CD4-positive, alpha-beta T cell treated with Interferon alpha-2 for 1 hour (primary cell): ENCODE measurements at regions not wholly inside any gene's neighbourhood (a gene's known extent, or its start where the extent isn't known, plus 50 kb on each side); places are given as distances from the start of the nearest gene placed in this dataset.

Source experiments
- DNase-seq, 2 donors: peaks; one replicate each; pipeline ENCODE4 v3.0.0-alpha.2; 2020 to 2022

DNA sequence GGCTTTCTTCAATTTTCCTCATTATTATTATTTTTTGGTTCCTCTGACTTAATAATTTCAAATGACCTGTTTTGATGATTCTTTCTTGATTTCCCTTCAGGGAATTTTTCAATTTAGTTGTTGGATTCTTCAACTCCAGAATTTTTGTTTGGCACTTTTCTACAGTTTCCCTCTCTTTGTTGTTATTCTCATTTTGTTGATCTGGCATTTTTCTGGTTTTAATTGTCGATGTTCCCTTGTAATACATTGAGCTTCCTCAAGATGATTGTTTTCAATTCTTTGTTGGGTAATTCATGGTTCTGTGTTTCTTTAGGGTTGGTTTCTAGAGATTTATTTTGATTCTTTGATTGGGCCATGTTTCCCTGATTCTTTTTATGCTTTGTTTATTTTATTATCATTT lies 67.8 kb upstream of the DNAJC1 start:
- no peak for DNase-seq

DNA sequence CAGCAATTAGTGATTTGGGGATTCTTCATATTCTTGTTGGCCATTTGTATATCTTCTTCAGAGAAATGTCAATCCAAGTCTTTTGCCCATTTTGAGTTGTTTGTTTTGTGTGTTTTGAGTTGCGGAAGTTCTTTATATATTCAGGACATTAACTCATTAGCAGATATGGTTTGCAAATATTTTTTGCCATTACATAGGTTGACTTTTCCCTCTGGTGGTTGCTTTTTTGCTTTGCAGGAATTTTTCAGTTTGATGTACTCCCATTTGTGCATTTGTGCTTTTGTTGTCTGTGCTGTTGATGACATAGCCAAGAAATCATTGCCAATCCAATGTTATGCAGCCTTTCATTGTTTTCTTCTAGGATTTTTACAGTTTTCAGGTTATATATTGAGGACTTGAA lies 63.6 kb upstream of the DNAJC1 start:
- no peak for DNase-seq

DNA sequence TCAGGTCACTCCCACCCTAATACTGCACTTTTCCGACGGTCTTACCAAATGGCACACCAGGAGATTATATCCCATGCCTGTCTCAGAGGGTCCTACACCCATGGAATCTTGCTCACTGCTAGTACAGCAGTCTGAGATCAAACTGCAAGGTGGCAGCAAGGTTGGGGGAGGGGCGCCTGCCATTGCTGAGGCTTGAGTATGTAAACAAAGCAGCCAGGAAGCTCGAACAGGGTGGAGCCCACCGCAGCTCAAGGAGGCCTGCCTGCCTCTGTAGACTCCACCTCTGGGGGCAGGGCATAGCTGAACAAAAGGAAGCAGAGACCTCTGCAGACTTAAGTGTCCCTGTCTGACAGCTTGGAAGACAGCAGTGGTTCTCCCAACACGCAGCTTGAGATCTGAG lies 57.5 kb upstream of the DNAJC1 start:
- peak; percentile 8 to 37 for DNase-seq

DNA sequence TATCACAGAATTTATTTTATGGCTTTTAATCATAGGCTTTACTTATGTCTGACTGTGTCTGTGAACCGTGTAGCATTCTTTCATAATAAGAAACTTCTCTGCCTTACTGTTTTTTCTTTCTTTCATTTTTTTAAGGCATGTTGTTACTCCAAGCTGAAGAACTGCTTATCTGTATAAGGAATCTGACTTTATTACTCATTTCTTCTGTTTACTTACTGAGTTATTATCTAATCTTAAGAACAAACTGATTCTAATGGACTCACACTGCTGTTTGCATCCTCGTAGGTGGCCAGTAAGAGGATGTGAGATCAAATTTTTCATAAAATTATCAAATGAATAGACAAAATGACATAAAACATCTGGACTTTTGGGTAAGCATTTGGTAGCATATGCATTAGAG lies 54.7 kb upstream of the DNAJC1 start:
- DNase-seq, result no peak

DNA sequence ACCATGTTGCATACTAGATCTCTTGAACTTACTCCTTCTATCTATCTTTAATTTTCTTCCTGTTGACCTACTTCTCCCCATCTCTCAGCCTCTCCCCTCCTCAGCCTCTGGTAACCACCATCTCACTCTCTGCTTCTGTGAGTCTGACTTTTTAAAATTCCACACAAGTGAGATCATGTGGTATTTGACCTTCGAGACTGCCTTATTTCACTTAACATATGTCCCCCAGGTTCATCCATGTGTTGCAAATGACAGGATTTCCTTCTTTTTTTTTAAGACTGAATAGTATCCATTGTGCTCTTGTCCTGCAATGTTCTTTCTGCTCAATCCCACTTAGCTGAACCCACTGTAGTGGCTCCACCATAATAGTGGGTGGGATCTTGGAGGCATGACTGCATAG lies 51.4 kb upstream of the DNAJC1 start:
- no peak for DNase-seq
